GM19043 (cell line): ENCODE measurements at regions not wholly inside any gene's neighbourhood (a gene's known extent, or its start where the extent isn't known, plus 50 kb on each side); places are given as distances from the start of the nearest gene placed in this dataset.

ENCODE experiments used
- ATAC-seq: cut with Tn5 transposase; IDR thresholded peaks from one replicate; pipeline ENCODE4 v1.9.1; 2021; ENCODE audit warnings: low read depth; ENCODE audit not compliant: unreplicated experiment

GRCh38 chr15:94105760-94106159, 125.6 kb upstream of the MCTP2 start:
- ATAC-seq = no peak

- no peak for ATAC-seq
These were observed 130.5 kb upstream of the MCTP2 start for GRCh38 chr15:94100863-94101262.

DNA sequence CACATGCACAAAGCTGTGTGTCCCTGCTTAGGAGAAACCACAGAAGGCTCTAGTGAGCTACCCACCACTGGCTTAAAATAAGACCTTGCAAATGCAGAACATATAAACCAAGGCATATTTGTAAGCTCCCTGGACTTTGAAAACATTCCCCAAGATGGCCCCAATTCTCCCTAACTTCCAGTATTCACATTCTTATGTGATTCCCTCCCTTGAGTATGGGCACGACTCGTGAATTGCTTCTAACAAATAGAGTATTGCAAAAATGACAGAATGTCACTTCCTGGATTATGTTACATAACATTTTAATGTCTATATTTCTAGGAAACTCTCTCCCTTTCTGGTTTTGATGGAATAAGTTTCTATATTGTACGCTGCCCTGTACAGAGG, 131.8 kb upstream of the MCTP2 start:
- ATAC-seq = no peak

GRCh38 chr15:94098921-94099573, 132.3 kb upstream of the MCTP2 start:
- no peak for ATAC-seq

DNA sequence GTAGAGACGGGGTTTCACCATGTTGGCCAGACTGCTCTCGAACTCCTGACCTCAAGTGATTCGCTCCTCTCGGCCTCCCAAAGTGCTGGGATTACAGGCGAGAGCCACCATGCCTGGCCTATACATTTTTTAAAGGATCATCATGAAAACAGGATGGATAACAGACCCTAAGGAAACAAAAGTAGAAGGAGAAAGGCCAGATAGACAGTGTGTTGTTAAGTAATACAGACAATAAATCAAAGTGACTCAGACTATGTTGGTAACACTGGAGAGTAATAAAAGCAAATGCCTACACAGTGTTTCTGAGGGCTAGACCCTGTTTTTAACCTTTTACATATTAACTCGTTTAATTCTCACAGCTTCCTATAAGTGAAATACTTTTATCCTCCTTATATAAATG, 133.8 kb upstream of the MCTP2 start:
- no peak for ATAC-seq

DNA sequence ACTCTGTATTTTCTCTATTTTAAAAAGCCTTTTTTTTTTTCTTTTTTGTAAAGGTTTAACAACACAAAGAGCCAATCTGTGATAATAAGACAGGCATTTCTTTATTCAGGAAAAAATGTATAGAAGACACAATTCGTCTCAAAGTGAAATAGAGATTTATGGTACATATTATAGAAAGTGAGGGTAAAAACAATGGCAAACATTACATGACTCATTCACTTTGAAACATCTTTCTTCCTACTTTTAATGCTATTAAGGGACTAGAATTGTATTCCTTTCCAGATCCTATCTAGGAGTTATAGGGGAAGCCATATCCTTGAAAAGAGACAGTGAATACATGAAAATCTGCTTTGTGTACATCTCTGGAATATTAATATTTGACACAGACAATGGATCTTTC, 137.1 kb upstream of the MCTP2 start:
- no peak for ATAC-seq

DNA sequence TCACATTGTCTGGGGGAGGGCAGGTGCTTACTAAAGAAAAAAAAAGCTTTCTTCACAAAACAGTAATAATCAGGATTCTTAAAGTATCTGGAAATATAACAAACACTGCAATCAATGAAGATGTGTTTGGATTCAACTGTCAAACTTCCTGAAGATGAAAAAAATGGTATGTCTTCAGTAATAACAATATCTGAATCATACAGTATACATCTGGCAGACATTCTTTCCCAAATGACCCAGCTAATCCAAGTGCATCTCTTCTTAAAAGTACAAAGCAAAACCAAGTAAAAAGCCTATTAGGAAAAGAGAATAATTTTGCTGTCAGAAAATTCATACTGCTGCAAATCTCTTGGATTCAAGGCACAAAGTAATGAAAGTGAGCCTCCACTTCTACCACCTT, 145.0 kb upstream of the MCTP2 start:
- no peak for ATAC-seq

DNA sequence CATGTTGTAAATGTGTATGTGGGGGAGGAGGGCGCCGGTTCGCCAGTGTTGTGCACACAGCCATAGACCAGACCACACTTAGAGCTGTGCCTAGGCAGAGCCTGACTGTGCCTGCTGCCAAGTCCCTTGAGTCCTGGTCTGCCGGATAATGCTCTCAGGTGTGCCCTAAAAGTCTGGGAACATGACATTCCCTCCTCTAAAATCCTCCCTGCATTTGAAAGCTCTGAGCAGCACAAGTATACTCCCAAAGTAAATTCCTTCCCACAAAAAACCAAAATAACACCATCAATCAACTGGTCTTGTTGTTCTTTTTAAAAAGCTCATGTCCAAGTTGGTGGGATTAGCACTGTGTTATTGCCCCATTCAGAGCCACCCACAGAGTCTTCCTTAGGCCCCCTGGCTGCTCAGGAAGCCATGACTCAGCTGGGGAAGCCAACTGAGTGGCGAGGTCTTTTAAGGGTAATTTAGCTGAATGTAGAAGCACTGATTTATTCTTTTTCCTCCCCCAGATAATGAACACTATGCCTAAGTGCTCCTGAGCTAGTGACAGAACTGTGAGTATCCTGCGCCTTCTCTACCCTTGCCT, 147.8 kb upstream of the MCTP2 start:
- ATAC-seq = no peak

GRCh38 chr15:94081829-94082228, 149.5 kb upstream of the MCTP2 start:
- ATAC-seq = no peak

DNA sequence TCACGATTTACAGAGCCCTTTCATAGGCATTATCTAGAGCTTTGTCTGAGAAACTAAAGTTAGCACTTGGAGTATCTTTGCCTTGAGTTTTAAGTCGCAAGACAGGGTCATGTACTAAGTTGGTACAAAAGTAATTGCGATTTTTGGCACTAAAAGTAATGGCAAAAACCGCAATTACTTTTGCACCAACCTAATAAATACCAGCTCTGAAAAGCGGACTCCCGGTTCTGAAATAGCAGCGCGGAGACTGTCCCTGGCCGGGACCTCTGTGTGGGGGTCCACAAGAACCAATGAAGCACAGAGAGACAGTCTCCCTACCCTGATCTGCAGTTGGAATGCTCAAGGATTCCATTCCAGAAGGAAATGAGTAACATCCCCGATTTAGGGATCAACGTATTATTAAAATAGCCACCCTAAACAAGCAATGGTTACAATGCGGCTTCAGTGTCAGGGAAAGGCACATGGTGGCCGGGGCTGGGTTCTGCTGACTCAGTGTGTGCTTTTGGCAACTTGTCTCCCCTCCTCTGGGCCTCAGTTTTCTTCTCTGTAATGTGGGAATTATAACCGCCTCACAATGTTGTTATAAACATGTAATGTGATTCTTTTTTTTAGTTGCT, 150.3 kb upstream of the MCTP2 start:
- ATAC-seq = no peak

DNA sequence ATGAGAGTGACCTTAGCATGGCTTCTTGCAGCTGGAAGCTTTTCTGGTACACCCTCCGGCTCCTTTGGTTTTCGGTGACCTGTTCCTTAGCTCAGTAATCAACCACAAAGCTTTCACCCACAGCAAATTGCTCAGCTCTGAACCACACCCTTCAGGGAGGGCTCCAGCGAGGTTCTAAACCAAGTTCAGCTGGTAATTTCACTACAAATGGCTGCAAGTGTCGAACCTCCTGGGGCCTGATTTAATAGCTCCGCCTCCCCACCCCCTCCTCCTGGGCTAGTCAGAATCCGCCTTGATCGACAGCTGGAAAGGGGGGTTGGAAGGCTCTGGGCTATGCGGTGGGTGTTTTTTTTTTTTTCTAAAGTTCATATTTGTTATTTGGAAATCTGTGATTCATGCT, 150.9 kb upstream of the MCTP2 start:
- ATAC-seq = no peak

- ATAC-seq = no peak
These were observed 151.4 kb upstream of the MCTP2 start for GRCh38 chr15:94079968-94080367.

- ATAC-seq = no peak
These were observed 151.9 kb upstream of the MCTP2 start for GRCh38 chr15:94079459-94079858.

- ATAC-seq = no peak
These were observed 153.4 kb upstream of the MCTP2 start for GRCh38 chr15:94077938-94078337.

- no peak for ATAC-seq
These were observed 156.0 kb upstream of the MCTP2 start for GRCh38 chr15:94075349-94075748.

DNA sequence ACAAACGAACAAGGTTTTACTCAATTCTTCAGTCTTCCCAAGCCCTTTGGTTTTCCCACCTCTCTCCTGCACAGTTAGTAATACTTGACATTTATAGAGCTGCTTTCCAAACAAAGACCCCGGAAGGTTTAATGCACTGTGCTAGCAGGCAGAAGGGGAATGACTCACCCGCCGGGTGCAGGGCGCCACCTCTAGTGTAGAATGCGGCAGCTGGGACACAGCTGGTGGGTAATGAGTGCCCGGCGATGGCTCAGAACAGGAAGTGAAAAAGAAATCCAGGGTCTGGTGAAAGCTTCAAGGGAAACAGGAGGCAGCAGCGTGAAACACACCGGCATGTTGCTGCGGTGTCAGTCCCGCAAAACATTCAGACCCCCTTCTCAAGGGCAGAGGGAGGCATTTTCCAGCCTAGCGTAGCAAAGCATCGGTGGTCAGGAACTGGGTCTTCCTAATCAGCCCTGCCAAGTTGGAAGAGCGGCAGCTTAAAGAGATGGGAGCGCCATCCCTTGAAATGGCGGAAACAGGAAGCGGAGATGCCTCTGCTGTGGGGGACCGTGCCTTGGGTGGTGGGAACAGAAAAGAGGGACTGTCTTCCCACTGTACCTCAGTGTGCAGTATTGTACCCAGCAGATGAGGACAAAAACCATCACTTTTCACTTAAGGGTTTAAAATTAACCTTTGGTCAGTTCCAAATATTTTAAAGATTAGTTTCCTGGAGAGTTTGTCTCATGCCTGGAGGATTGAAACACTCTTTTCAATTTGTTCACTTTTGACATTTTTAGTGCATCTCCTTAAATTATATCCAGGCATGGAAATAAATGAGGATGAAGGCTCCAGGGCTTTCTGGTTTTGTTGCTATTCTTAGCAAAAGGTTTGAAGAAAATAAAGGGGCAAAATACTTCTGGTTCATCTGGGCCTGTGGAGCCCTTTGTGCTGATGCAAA, 160.7 kb upstream of the MCTP2 start:
- ATAC-seq = peak; percentile 79

- ATAC-seq = no peak
These were observed 161.5 kb upstream of the MCTP2 start for GRCh38 chr15:94069844-94070243.

- ATAC-seq = no peak
These were observed 164.6 kb upstream of the MCTP2 start for GRCh38 chr15:94066811-94067210.

DNA sequence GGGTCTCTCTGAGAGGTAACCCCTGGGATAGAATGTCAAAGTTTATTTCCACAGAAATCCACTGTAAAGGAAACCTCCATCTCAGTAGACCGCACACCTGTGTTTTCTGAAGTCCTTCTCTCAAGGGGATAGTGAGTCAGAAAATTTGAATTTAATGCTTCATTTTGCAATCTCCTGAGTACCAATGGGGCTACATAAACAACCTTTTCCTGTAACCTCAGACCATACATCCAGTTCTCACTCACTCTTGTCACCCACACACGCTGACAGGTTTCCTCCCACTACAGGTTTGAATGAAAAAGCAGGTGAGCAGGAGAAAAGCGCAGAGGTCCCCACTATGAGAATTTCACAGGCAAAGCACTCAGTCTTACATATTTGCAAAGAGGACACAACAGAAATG, 165.3 kb upstream of the MCTP2 start:
- ATAC-seq = no peak

GRCh38 chr15:94064676-94065313, 166.6 kb upstream of the MCTP2 start:
- no peak for ATAC-seq

- no peak for ATAC-seq
These were observed 170.3 kb upstream of the MCTP2 start for GRCh38 chr15:94061041-94061440.
